ENCODE measurements at regions not wholly inside any gene's neighbourhood (a gene's known extent, or its start where the extent isn't known, plus 50 kb on each side); places are given as distances from the start of the nearest gene placed in this dataset.

DNA sequence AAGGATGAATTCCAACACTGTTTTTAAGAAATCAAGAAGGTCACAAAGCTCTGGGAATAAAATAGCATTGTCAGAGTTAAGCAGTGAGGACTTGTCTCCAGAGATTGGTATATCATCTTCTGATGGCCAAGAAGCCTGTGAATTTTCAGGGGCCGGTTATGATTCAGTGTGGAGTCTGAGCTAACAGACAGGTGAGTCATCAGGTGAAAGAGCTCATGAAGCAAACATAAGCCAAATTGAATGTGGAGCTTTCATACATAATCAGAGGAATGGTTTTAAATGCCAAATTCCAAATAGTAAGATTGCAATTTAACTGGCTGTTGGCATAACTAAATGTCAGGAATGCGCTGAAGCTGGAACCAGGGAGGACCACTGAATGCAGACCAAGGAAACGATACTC lies 494.2 kb downstream of the MTRR start:
- DNase-seq, result no peak
- intact Hi-C loops (cut with DNase I), result no loop called here

- intact Hi-C loops (cut with DNase I), result no loop called here
- DNase-seq, result no peak
Observed at GRCh38 chr5:8366266-8366665, 497.3 kb downstream of the MTRR start.

DNA sequence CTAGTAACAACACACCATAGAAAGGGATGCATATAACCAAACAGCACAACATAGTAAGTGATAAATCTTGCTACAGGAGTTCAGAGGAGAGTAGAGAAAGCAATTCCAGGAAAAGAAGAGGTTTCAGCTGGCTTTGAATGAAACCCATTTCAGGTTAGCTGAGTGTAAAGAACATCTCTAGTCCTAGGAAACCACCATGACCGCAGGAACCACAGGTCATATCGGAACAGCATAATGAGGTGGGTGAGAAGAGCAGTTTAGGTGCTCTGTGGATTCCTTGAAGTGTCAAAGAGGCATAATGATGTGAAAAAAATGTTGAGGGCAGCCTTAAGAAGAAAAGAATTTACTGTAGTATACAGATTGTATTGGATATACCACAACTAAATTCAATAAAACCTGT lies 507.5 kb downstream of the MTRR start:
- intact Hi-C loops (cut with DNase I), result no loop called here
- DNase-seq, result no peak

DNA sequence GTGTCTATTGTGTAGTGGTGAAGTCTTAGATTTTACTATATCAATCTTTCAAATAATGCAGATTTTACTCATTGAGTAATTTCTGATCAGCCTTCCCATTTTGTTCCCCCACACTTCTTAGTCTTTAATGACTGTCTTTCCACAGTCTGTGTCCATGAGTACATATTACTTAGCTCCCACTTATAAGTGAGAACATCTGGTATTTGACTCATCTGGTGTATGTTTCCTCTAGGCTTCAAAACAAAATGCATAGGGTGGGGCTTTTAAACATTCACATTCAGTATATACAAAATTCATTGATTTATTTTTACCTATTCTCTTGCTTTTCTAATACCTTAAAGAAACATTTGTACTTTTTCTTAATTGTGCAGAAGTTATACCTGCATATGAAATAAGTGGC lies 513.0 kb downstream of the MTRR start:
- no peak for DNase-seq
- intact Hi-C loops (cut with DNase I), result no loop called here

GRCh38 chr5:8382456-8382855 lies 513.5 kb downstream of the MTRR start:
- no peak for DNase-seq
- intact Hi-C loops (cut with DNase I), result no loop called here

DNA sequence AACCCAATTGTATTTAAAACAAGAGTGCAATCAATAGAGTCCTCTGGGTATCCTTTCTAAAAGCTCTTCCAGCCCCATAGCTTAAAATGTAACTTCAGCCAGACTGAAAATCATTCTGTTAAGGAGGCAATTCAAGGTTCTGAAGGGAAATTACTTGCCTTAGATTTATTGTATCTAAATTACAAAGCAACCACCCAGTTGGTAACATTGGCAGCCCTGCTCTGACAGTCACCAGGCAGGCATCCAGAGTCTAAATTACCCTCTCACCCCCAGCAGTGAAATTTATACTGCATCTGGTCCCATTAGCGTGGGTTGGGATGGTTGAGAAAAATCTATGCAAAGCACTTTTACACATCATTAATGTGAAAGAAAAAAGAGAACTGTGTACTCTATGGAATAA lies 514.7 kb downstream of the MTRR start:
- intact Hi-C loops (cut with DNase I), result no loop called here
- no peak for DNase-seq

DNA sequence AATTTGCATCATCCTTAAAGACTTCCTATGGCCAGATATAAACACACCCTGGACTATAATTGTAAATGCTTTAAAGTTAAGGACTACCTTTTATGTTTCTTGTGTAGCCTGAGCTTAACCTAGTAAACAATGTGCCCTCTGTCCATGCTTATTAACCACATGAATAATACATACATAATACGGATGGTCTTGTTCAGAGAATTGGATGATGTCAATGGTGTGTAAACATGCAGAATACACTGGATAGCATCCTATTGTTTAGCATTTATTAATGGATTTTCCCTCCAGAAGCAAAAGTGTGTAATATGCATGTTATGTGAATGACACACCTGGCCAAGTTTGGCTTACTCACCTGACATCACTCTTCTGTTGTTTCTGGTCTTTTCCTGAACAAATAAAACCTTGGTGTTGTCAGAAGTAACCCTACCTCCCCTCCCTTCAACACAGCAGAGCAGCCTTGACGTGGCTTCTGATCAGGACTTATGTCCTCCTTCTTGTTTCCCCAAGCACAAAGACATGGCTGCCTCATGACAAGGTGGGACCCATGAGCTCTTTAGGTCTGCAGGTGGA lies 517.9 kb downstream of the MTRR start:
- intact Hi-C loops (cut with DNase I), result no loop called here
- DNase-seq, result no peak

- DNase-seq, result no peak
- intact Hi-C loops (cut with DNase I), result no loop called here
Observed at GRCh38 chr5:8391911-8392310, 523.0 kb downstream of the MTRR start.

- DNase-seq, result no peak
- intact Hi-C loops (cut with DNase I), result no loop called here
Observed at GRCh38 chr5:8393240-8393639, 524.3 kb downstream of the MTRR start.

DNA sequence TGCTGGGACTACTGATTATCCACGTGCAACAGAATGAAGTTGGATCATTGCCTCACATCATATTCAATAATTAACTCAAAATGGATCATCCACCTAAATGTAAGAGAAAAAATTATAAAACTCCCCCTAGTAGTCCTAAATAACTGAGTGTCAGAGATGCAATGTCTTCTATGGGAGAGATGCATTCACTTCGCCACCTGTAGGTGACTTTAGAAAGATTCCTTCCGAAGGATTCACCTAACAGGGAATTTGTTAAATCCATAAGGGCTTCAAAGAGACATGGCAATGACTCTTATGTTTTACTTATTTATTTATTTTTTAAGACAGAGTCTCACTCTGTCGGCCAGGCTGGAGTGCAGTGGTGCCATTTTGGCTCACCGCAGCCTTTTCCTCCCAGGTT lies 526.0 kb downstream of the MTRR start:
- intact Hi-C loops (cut with DNase I), result no loop called here
- DNase-seq, result no peak

DNA sequence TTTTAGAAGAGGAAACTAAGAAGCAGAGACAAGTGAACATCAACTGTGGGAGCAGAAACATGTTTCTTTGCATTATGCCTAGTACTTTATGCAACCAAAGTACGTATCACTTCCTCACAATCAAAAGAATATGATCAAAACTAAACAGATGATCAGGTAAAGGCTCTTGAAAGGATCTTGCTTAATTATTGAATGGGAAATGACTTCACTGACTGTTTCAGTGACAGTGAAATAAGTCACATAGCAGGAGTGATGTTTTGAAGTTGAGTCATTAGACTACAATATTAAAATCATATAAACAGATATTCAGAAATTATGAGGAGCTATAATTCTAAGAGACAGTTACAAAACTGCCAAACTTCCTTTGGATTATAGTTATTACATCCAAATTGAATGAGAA lies 527.3 kb downstream of the MTRR start:
- DNase-seq, result no peak
- intact Hi-C loops (cut with DNase I), result no loop called here

DNA sequence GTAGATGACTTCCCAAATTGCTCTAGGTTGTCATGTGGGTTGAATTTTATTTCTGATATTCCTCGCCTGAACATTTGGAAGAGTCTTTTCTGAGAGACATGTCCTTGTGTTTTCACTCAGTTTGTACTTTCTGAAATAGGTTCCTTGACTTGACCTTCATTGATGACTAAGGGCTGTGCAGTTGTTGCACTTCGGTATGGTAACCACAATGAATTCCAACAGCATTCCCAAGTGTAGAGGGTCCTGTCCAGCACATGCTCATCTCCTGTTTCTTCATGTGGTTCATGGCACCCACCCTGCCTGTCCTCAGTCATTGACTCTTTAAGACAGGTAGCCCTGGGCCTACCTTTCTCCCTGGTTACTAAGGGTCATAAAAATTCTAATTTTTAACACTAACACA lies 527.8 kb downstream of the MTRR start:
- intact Hi-C loops (cut with DNase I), result no loop called here

GRCh38 chr5:8399471-8399870 lies 530.5 kb downstream of the MTRR start:
- intact Hi-C loops (cut with DNase I), result no loop called here
- DNase-seq, result no peak

More for the DNA sequence above, 527.8 kb downstream of the MTRR start:
- DNase-seq, result no peak

GRCh38 chr5:8408258-8408657 lies 539.3 kb downstream of the MTRR start:
- no peak for DNase-seq
- intact Hi-C loops (cut with DNase I), result no loop called here

GRCh38 chr5:8410618-8411017 lies 541.7 kb downstream of the MTRR start:
- peak in 1 of 10 donors; percentile 34 for DNase-seq

GRCh38 chr5:8413975-8414374 lies 545.0 kb downstream of the MTRR start:
- intact Hi-C loops (cut with DNase I), result no loop called here
- no peak for DNase-seq

More at GRCh38 chr5:8410618-8411017, 541.7 kb downstream of the MTRR start:
- intact Hi-C loops (cut with DNase I), result no loop called here

DNA sequence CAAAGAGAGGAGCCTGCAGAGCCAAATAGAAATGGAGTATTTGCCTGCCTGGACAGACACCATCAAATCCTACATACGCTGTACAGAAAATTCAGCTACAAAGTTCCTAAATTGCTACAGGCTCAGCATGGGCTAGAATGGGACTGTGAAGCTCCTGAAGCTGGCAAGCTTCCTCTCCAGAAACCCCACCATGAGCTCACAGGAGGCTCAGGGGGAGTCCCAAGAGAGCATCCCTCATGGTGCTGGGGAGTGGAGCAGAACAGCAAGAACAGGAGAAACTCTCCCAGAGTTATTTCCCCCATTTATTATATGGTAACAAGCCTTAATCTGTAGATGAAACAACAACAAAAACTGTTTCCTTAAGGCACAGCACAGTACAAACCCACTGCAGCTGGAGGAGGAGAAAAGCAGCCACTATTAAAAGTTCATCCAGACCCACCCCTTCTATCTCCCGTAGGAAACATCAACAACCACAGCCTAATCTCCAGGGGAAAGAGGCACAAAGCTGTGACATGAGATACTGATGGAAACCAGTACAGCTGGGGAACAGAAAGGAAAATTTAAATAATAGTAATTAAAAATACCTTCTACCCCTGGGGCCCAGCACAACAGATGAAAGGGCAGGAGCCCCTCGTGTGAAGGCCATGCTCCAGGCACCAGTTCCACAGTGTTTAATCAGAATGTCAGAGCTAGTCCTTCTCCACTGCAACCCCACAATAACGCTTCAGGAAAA lies 548.5 kb downstream of the MTRR start:
- DNase-seq, result no peak
- intact Hi-C loops (cut with DNase I), result no loop called here

- intact Hi-C loops (cut with DNase I), result no loop called here
- DNase-seq, result no peak
Observed at GRCh38 chr5:8418049-8418426, 549.1 kb downstream of the MTRR start.

- intact Hi-C loops (cut with DNase I), result no loop called here
- DNase-seq, result peak in 1 of 10 donors; percentile 72
Observed at GRCh38 chr5:8429778-8430758, 561.1 kb downstream of the MTRR start.

GRCh38 chr5:8434501-8434900 lies 565.6 kb downstream of the MTRR start:
- DNase-seq, result no peak

GRCh38 chr5:8436924-8437323 lies 568.0 kb downstream of the MTRR start:
- no peak for DNase-seq
- intact Hi-C loops (cut with DNase I), result no loop called here

More at GRCh38 chr5:8434501-8434900, 565.6 kb downstream of the MTRR start:
- intact Hi-C loops (cut with DNase I), result no loop called here

All from posterior cingulate gyrus (tissue), 11 donors.